DND-41 (cell line): ENCODE measurements at regions not wholly inside any gene's neighbourhood (a gene's known extent, or its start where the extent isn't known, plus 50 kb on each side); places are given as distances from the start of the nearest gene placed in this dataset.

Source experiments
- ATAC-seq: fragments of 200-7000 bp; cut with Tn5 transposase; 3 replicates; pipeline ENCODE4 v1.9.1; 2021; ENCODE audit warnings: low read depth; ENCODE audit not compliant: insufficient read depth
- DNase-seq: peaks from one replicate; pipeline ENCODE4 v3.0.0-alpha.2; 2020
- H2AFZ ChIP-seq: 2 replicates; pipeline ENCODE4 v1.6.0; 2012; ENCODE audit warnings: low read depth, low read length
- H3K27ac ChIP-seq: 2 replicates; pipeline ENCODE4 v1.5.1; 2012; ENCODE audit warnings: low read length, inconsistent platforms
- H3K27me3 ChIP-seq: fragments of 200-600 bp; sonication (generic); 2 replicates; pipeline ENCODE4 v1.6.0; 2012; ENCODE audit warnings: low read length, mild to moderate bottlenecking, inconsistent platforms; ENCODE audit not compliant: insufficient read depth, poor library complexity
- H3K36me3 ChIP-seq: 2 replicates; pipeline ENCODE4 v1.5.1; 2012; ENCODE audit warnings: low read length, inconsistent platforms; ENCODE audit not compliant: insufficient read depth
- H3K4me1 ChIP-seq: 2 replicates; pipeline ENCODE4 v1.5.1; 2012; ENCODE audit warnings: mild to moderate bottlenecking, low read length; ENCODE audit not compliant: insufficient read depth
- H3K4me2 ChIP-seq: 2 replicates; pipeline ENCODE4 v1.6.0; 2012; ENCODE audit warnings: mild to moderate bottlenecking, moderate library complexity, low read length, inconsistent platforms; ENCODE audit not compliant: insufficient read depth
- H3K4me3 ChIP-seq, 2 experiments: fragments of 200-600 bp in 1 of 2; shearing (Covaris generic) in 1 of 2; 2 replicates each; pipeline ENCODE4 v1.5.1; 2012 to 2016; ENCODE audit warnings: inconsistent platforms in 2 of 2, low read length in 2 of 2, mild to moderate bottlenecking in 2 of 2, low read depth in 1 of 2, moderate library complexity in 1 of 2
- H3K79me2 ChIP-seq: 2 replicates; pipeline ENCODE4 v1.6.0; 2012; ENCODE audit warnings: low read length, inconsistent platforms; ENCODE audit not compliant: insufficient read depth
- H3K9ac ChIP-seq: 2 replicates; pipeline ENCODE4 v1.6.0; 2012; ENCODE audit warnings: low read depth, mild to moderate bottlenecking, inconsistent platforms, low read length, moderate library complexity
- H3K9me3 ChIP-seq: 2 replicates; pipeline ENCODE4 v1.5.1; 2012; ENCODE audit warnings: low read length, moderate library complexity, mild to moderate bottlenecking, inconsistent platforms; ENCODE audit not compliant: insufficient read depth, severe bottlenecking
- H4K20me1 ChIP-seq: 2 replicates; pipeline ENCODE4 v1.6.0; 2012; ENCODE audit warnings: low read length; ENCODE audit not compliant: insufficient read depth
- CTCF ChIP-seq: IDR thresholded peaks from 2 replicates; pipeline ENCODE4 v1.5.1; 2012; ENCODE audit warnings: borderline replicate concordance, low read length, moderate library complexity, mild to moderate bottlenecking; ENCODE audit not compliant: poor library complexity, severe bottlenecking; ENCODE audit errors: extremely low read depth
- EZH2 ChIP-seq: IDR thresholded peaks from 3 replicates; pipeline ENCODE4 v1.6.1; 2012; ENCODE audit warnings: borderline replicate concordance, low read depth, mild to moderate bottlenecking, moderate library complexity, low read length, inconsistent platforms; ENCODE audit not compliant: severe bottlenecking

- H4K20me1 ChIP-seq, result no peaks in the 10 kb centered on the region
- H3K9me3 ChIP-seq, result peaks cover 25% of the 10 kb centered on the region
- H3K4me2 ChIP-seq, result no peak overlapping the region
- H3K79me2 ChIP-seq, result no peaks in the 10 kb centered on the region
- peaks cover 15% of the 10 kb centered on the region for H3K4me1 ChIP-seq
- no peaks in the 10 kb centered on the region for H3K36me3 ChIP-seq
- H3K27me3 ChIP-seq, result no peaks in the 10 kb centered on the region
- H3K9ac ChIP-seq, result no peak overlapping the region
- no peak overlapping the region for H3K4me3 ChIP-seq
- peak overlapping the region; percentile 58; the same call in 1 of the 2 replicates for H3K27ac ChIP-seq
- ATAC-seq (no peak), DNase-seq (no peak)
- H2AFZ ChIP-seq, result peak overlapping the region; percentile 37; the same call in 1 of the 2 replicates
- TF ChIP-seq EZH2 (no peak), CTCF (no peak)
These were observed 2378.4 kb upstream of the WWC1 start for GRCh38 chr5:165913059-165913458.

GRCh38 chr5:165914456-165914855 lies 2377.0 kb upstream of the WWC1 start:
- Histone ChIP-seq H3K27me3 (no peaks in the 10 kb centered on the region), H3K36me3 (no peaks in the 10 kb centered on the region), H2AFZ (no peak overlapping the region), H3K4me2 (no peak overlapping the region), H3K79me2 (no peaks in the 10 kb centered on the region), H3K9me3 (peaks cover 17% of the 10 kb centered on the region), H3K27ac (no peak overlapping the region), H3K9ac (no peak overlapping the region), H3K4me3 (no peak overlapping the region), H3K4me1 (peaks cover 15% of the 10 kb centered on the region), H4K20me1 (no peaks in the 10 kb centered on the region)
- no peak for ATAC-seq
- TF ChIP-seq EZH2 (no peak), CTCF (no peak)
- no peak for DNase-seq

GRCh38 chr5:165919196-165919595 lies 2372.2 kb upstream of the WWC1 start:
- H3K4me1 ChIP-seq, result no peaks in the 10 kb centered on the region
- H3K36me3 ChIP-seq, result no peaks in the 10 kb centered on the region
- H3K79me2 ChIP-seq, result no peaks in the 10 kb centered on the region
- no peaks in the 10 kb centered on the region for H3K9me3 ChIP-seq
- no peak overlapping the region for H3K4me2 ChIP-seq
- TF ChIP-seq EZH2, result no peak
- no peak for TF ChIP-seq CTCF
- H3K27ac ChIP-seq, result no peak overlapping the region
- no peak overlapping the region for H3K9ac ChIP-seq
- H2AFZ ChIP-seq, result no peak overlapping the region
- no peaks in the 10 kb centered on the region for H3K27me3 ChIP-seq
- H3K4me3 ChIP-seq, result no peak overlapping the region
- DNase-seq, result no peak
- ATAC-seq, result no peak
- H4K20me1 ChIP-seq, result no peaks in the 10 kb centered on the region

GRCh38 chr5:165920655-165921054 lies 2370.8 kb upstream of the WWC1 start:
- Histone ChIP-seq H3K9ac (no peak overlapping the region), H3K4me2 (no peak overlapping the region), H3K4me1 (no peaks in the 10 kb centered on the region), H3K36me3 (no peaks in the 10 kb centered on the region), H4K20me1 (no peaks in the 10 kb centered on the region), H3K79me2 (no peaks in the 10 kb centered on the region), H3K9me3 (no peaks in the 10 kb centered on the region), H3K27me3 (no peaks in the 10 kb centered on the region), H3K4me3 (no peak overlapping the region), H3K27ac (no peak overlapping the region), H2AFZ (no peak overlapping the region)
- DNase-seq (no peak), ATAC-seq (no peak)
- TF ChIP-seq EZH2 (no peak), CTCF (no peak)
